K562 (cell line): ENCODE measurements at regions not wholly inside any gene's neighbourhood (a gene's known extent, or its start where the extent isn't known, plus 50 kb on each side); places are given as distances from the start of the nearest gene placed in this dataset.
"Not testable (repeated sequence)": the region's sequence is repeated elsewhere in the genome, so short reads cannot be mapped to it uniquely, and the experiment has no call there.

Experiments
- ATAC-seq: fragments of 200-7000 bp; cut with Tn5 transposase; 3 replicates; pipeline ENCODE4 v1.9.1; 2020; ENCODE audit warnings: moderate library complexity
- BruUV-seq: library from RNA; stranded (reverse); fragments of 400-500 nt; replicated peaks from 2 replicates; lab custom pipeline; 2021; lab: Mats Ljungman, UMichigan
- CTCF ChIA-PET: fragments of 300-600 bp; formaldehyde crosslinking; extraction: SDS; loops from one replicate; lab custom pipeline; 2021; ENCODE audit warnings: low intra/inter-chr PET ratio; lab: Yijun Ruan, JAX
- POLR2A ChIA-PET: fragments of 300-600, 350-650 bp; sonication (Branson Sonifier 250); formaldehyde crosslinking; extraction: SDS; loops from one replicate; lab custom pipeline; 2021; ENCODE audit warnings: antibody characterized with exemption, inconsistent platforms; lab: Yijun Ruan, JAX
- DNase-seq, 4 experiments: peaks; one replicate each; pipeline versions ENCODE4 v3.0.0 to v3.0.0-alpha.2; 2011 to 2018; ENCODE audit warnings: low spot score in 3 of 4, mixed read lengths in 3 of 4; ENCODE audit errors: extremely low read depth in 1 of 4
- FAIRE-seq: peaks from 2 replicates; lab custom pipeline; 2011; peaks lifted over from hg19 to GRCh38; lab: Jason Lieb, UNC
- H2AFZ ChIP-seq: 2 replicates; pipeline ENCODE4 v1.6.0; 2011; ENCODE audit warnings: low read depth, low read length, control low read depth, inconsistent platforms
- H3K27ac ChIP-seq: fragments of 200-600 bp; 3 replicates; pipeline ENCODE4 v1.8.0; 2011; ENCODE audit warnings: low read depth, mild to moderate bottlenecking, control low read depth, inconsistent platforms, low read length, moderate library complexity, mixed read lengths; ENCODE audit errors: extremely low read depth
- H3K27me3 ChIP-seq, 2 experiments: fragments of 300-600 bp in 1 of 2; 2 replicates in 1 of 2; 3 replicates in 1 of 2; pipeline versions ENCODE4 v1.6.0 to v1.8.0; 2011; ENCODE audit warnings: inconsistent platforms in 2 of 2, low read length in 2 of 2, mild to moderate bottlenecking in 1 of 2, mixed read lengths in 1 of 2, moderate library complexity in 1 of 2; ENCODE audit not compliant: control insufficient read depth in 2 of 2, insufficient read depth in 2 of 2
- H3K36me3 ChIP-seq: fragments of 300-600 bp; 3 replicates; pipeline ENCODE4 v1.8.0; 2011; ENCODE audit warnings: mild to moderate bottlenecking, low read length, inconsistent platforms; ENCODE audit not compliant: control insufficient read depth, insufficient read depth
- H3K4me1 ChIP-seq, 2 experiments: fragments of 200-600 bp in 1 of 2; replicated peaks in 1 of 2; 2 replicates in 1 of 2; 3 replicates in 1 of 2; pipeline versions ENCODE4 v1.5.1 to v1.8.0; 2011; ENCODE audit warnings: inconsistent platforms in 2 of 2, low read length in 2 of 2, mild to moderate bottlenecking in 1 of 2, mixed read lengths in 1 of 2, moderate library complexity in 1 of 2; ENCODE audit not compliant: control insufficient read depth in 2 of 2, insufficient read depth in 2 of 2
- H3K4me2 ChIP-seq: 2 replicates; pipeline ENCODE4 v1.6.1; 2011; ENCODE audit warnings: low read length, control low read depth, inconsistent platforms, mixed read lengths; ENCODE audit not compliant: insufficient read depth
- H3K4me3 ChIP-seq: fragments of 200-600 bp; sonication (generic), shearing (Covaris generic); 2 replicates; pipeline ENCODE4 v1.5.1; 2016; ENCODE audit warnings: control low read depth, inconsistent platforms
- H3K79me2 ChIP-seq: fragments of 200-600 bp; 3 replicates; pipeline ENCODE4 v1.8.0; 2011; ENCODE audit warnings: low read length, inconsistent platforms; ENCODE audit not compliant: control insufficient read depth, insufficient read depth
- H3K9ac ChIP-seq, 2 experiments: 2 replicates each; pipeline versions ENCODE4 v1.6.0 to v1.6.1; 2011; ENCODE audit warnings: low read depth in 2 of 2, low read length in 2 of 2, control low read depth in 1 of 2, inconsistent platforms in 1 of 2, mild to moderate bottlenecking in 1 of 2, mixed read lengths in 1 of 2; ENCODE audit not compliant: insufficient read depth in 1 of 2
- H3K9me1 ChIP-seq: one replicate; pipeline ENCODE4 v1.6.0; 2011; ENCODE audit warnings: inconsistent platforms, mild to moderate bottlenecking, low read length, moderate library complexity; ENCODE audit not compliant: control insufficient read depth, insufficient read depth
- H3K9me3 ChIP-seq: replicated peaks from 2 replicates; pipeline ENCODE4 v1.5.1; 2011; ENCODE audit warnings: low read depth, low read length, inconsistent platforms; ENCODE audit not compliant: control insufficient read depth, insufficient read depth
- H4K20me1 ChIP-seq: replicated peaks from 2 replicates; pipeline ENCODE4 v1.6.1; 2011; ENCODE audit warnings: low read length, inconsistent platforms, mixed read lengths; ENCODE audit not compliant: control insufficient read depth, insufficient read depth
- WGBS: fragments of 100-300 bp; shearing (Covaris generic); methylation state at CpG from one replicate; pipeline ENCODE4 v1.1.6; 2016; ENCODE audit warnings: low coverage, mixed read lengths; ENCODE audit not compliant: insufficient coverage; ENCODE audit errors: missing lambda C conversion rate; 5-methylcytosine and 5-hydroxymethylcytosine counted together
- in situ Hi-C: fragments of 300-500 bp; cut with MboI; formaldehyde crosslinking; loops from 4 replicates; pipeline ENCODE4 v1.15.0; 2018; ENCODE audit warnings: inconsistent platforms, mixed read lengths
- intact Hi-C: fragments of 100-400 bp; cut with micrococcal nuclease; formaldehyde crosslinking; loops from 2 replicates; pipeline ENCODE4 v1.14.2; 2022

GRCh38 chr9:41839786-41840185 is 289.4 kb downstream of the CNTNAP3B start:
- intact Hi-C loops, FAIRE-seq, POLR2A ChIA-PET: not testable (repeated sequence)

GRCh38 chr9:41838953-41839352 is 290.3 kb downstream of the CNTNAP3B start:
- POLR2A ChIA-PET = not testable (repeated sequence)

More at GRCh38 chr9:41839786-41840185, 289.4 kb downstream of the CNTNAP3B start:
- H2AFZ ChIP-seq, H3K9me1 ChIP-seq, H3K79me2 ChIP-seq, H3K9ac ChIP-seq, H3K9me3 ChIP-seq, H3K4me3 ChIP-seq, DNase-seq, H3K36me3 ChIP-seq, H3K27me3 ChIP-seq, BruUV-seq, CTCF ChIA-PET, H4K20me1 ChIP-seq, H3K4me2 ChIP-seq, H3K4me1 ChIP-seq, ATAC-seq, in situ Hi-C loops, H3K27ac ChIP-seq: not testable (repeated sequence)
- WGBS = no CpG with 5 or more reads among the region's 1 CpG

DNA sequence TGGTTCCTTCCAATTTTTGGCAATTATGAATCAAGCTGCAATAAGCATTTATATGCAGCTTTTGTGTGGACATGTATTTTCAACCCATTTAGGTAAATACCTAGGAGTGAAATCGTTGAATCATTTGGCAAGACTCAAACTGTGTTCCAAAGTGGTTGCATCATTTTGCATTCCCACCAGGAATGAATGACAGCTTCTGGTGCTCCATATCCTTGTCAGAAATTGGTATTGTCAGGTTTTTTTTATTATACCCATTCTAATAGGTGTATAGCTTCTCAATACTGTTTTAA is 290.7 kb downstream of the CNTNAP3B start:
- ATAC-seq, H3K9me1 ChIP-seq, H3K4me1 ChIP-seq, H3K36me3 ChIP-seq, H3K4me3 ChIP-seq, in situ Hi-C loops, CTCF ChIA-PET, H3K9me3 ChIP-seq, POLR2A ChIA-PET, BruUV-seq, H3K79me2 ChIP-seq, H3K4me2 ChIP-seq, H3K27me3 ChIP-seq, H4K20me1 ChIP-seq, intact Hi-C loops, DNase-seq, H2AFZ ChIP-seq, H3K27ac ChIP-seq, H3K9ac ChIP-seq, FAIRE-seq: not testable (repeated sequence)
- no CpG with 5 or more reads among the region's 1 CpG for WGBS

More at GRCh38 chr9:41838953-41839352, 290.3 kb downstream of the CNTNAP3B start:
- H3K36me3 ChIP-seq, ATAC-seq, H3K4me3 ChIP-seq, H3K27me3 ChIP-seq, CTCF ChIA-PET, H3K4me1 ChIP-seq, H3K79me2 ChIP-seq, H3K9me1 ChIP-seq, DNase-seq, H2AFZ ChIP-seq, H3K9ac ChIP-seq, H4K20me1 ChIP-seq, H3K9me3 ChIP-seq, in situ Hi-C loops, H3K4me2 ChIP-seq, H3K27ac ChIP-seq, BruUV-seq, intact Hi-C loops, FAIRE-seq: not testable (repeated sequence)
- no CpG with 5 or more reads among the region's 4 CpGs for WGBS

GRCh38 chr9:41837684-41838561 is 291.3 kb downstream of the CNTNAP3B start:
- POLR2A ChIA-PET, intact Hi-C loops, BruUV-seq, H3K9ac ChIP-seq, H3K9me3 ChIP-seq, H2AFZ ChIP-seq, H3K36me3 ChIP-seq, H3K4me3 ChIP-seq, ATAC-seq, H3K4me2 ChIP-seq, H3K79me2 ChIP-seq, FAIRE-seq, H4K20me1 ChIP-seq, H3K4me1 ChIP-seq, H3K9me1 ChIP-seq, in situ Hi-C loops, H3K27me3 ChIP-seq, H3K27ac ChIP-seq, CTCF ChIA-PET, DNase-seq: not testable (repeated sequence)
- WGBS = no CpG with 5 or more reads among the region's 3 CpGs
